ENCODE measurements at regions not wholly inside any gene's neighbourhood (a gene's known extent, or its start where the extent isn't known, plus 50 kb on each side); places are given as distances from the start of the nearest gene placed in this dataset.

- H3K4me1 ChIP-seq (ENCODE audit: insufficient read depth) = peaks cover 5% of the 10 kb centered on the region
- H3K9me3 ChIP-seq (ENCODE audit: low read depth) = no peaks in the 10 kb centered on the region
- H3K27me3 ChIP-seq = no peaks in the 10 kb centered on the region
- no peak overlapping the region for H3K4me3 ChIP-seq
- H3K27ac ChIP-seq = no peak overlapping the region
- 73% methylated on average over 3 of the region's 3 CpGs for WGBS (ENCODE audit: low lambda C conversion rate, missing lambda C conversion rate)
- no peak overlapping the region for H3K4me2 ChIP-seq
- H3K9me2 ChIP-seq (replicated peaks; ENCODE audit: insufficient read depth) = no peaks in the 10 kb centered on the region
- H3K36me3 ChIP-seq (replicated peaks; ENCODE audit: insufficient read depth, low read depth) = no peaks in the 10 kb centered on the region
- H3K79me2 ChIP-seq = no peaks in the 10 kb centered on the region
- H4K20me1 ChIP-seq (ENCODE audit: insufficient read depth, poor library complexity, severe bottlenecking) = no peaks in the 10 kb centered on the region
- H2AFZ ChIP-seq = no peak overlapping the region
- no peak for DNase-seq (ENCODE audit: low spot score)
- no peak for TF ChIP-seq EZH2 (IDR thresholded peaks at IDR 0.05; ENCODE audit: borderline replicate concordance)
- no peak for TF ChIP-seq EZH2phosphoT487 (IDR thresholded peaks at IDR 0.05; ENCODE audit: low read depth, severe bottlenecking, unreplicated experiment)
- no peak for TF ChIP-seq CTCF (IDR thresholded peaks at IDR 0.05; ENCODE audit: poor library complexity)
These were observed 89.8 kb upstream of the ZC3H12C start for GRCh38 chr11:110003426-110003825.

GRCh38 chr11:110011595-110011994, 81.6 kb upstream of the ZC3H12C start:
- no peaks in the 10 kb centered on the region for H4K20me1 ChIP-seq (ENCODE audit: insufficient read depth, poor library complexity, severe bottlenecking)
- no peak overlapping the region for H3K27ac ChIP-seq
- no peaks in the 10 kb centered on the region for H3K36me3 ChIP-seq (replicated peaks; ENCODE audit: insufficient read depth, low read depth)
- H3K79me2 ChIP-seq = no peaks in the 10 kb centered on the region
- H3K4me3 ChIP-seq = no peak overlapping the region
- no peak overlapping the region for H3K4me2 ChIP-seq
- TF ChIP-seq EZH2phosphoT487 (IDR thresholded peaks at IDR 0.05; ENCODE audit: low read depth, severe bottlenecking, unreplicated experiment) (no peak), EZH2 (IDR thresholded peaks at IDR 0.05; ENCODE audit: borderline replicate concordance) (no peak), CTCF (IDR thresholded peaks at IDR 0.05; ENCODE audit: poor library complexity) (no peak)
- no peaks in the 10 kb centered on the region for H3K9me3 ChIP-seq (ENCODE audit: low read depth)
- DNase-seq (ENCODE audit: low spot score) = no peak
- 100% methylated on average over 1 of the region's 1 CpG for WGBS (ENCODE audit: low lambda C conversion rate, missing lambda C conversion rate)
- H2AFZ ChIP-seq = no peak overlapping the region
- no peaks in the 10 kb centered on the region for H3K4me1 ChIP-seq (ENCODE audit: insufficient read depth)
- H3K27me3 ChIP-seq = no peaks in the 10 kb centered on the region
- no peaks in the 10 kb centered on the region for H3K9me2 ChIP-seq (replicated peaks; ENCODE audit: insufficient read depth)

GRCh38 chr11:110015695-110016094, 77.5 kb upstream of the ZC3H12C start:
- no peak overlapping the region for H3K4me3 ChIP-seq
- no peaks in the 10 kb centered on the region for H3K27me3 ChIP-seq
- H4K20me1 ChIP-seq (ENCODE audit: insufficient read depth, poor library complexity, severe bottlenecking) = no peaks in the 10 kb centered on the region
- no peak overlapping the region for H3K27ac ChIP-seq
- TF ChIP-seq CTCF (IDR thresholded peaks at IDR 0.05; ENCODE audit: poor library complexity) (no peak), EZH2phosphoT487 (IDR thresholded peaks at IDR 0.05; ENCODE audit: low read depth, severe bottlenecking, unreplicated experiment) (no peak), EZH2 (IDR thresholded peaks at IDR 0.05; ENCODE audit: borderline replicate concordance) (no peak)
- H3K9me2 ChIP-seq (replicated peaks; ENCODE audit: insufficient read depth) = no peaks in the 10 kb centered on the region
- no peaks in the 10 kb centered on the region for H3K9me3 ChIP-seq (ENCODE audit: low read depth)
- H3K36me3 ChIP-seq (replicated peaks; ENCODE audit: insufficient read depth, low read depth) = no peaks in the 10 kb centered on the region
- no peak overlapping the region for H3K4me2 ChIP-seq
- no peak for DNase-seq (ENCODE audit: low spot score)
- no peaks in the 10 kb centered on the region for H3K79me2 ChIP-seq
- no peak overlapping the region for H2AFZ ChIP-seq
- no peaks in the 10 kb centered on the region for H3K4me1 ChIP-seq (ENCODE audit: insufficient read depth)

GRCh38 chr11:110019675-110020074, 73.5 kb upstream of the ZC3H12C start:
- Histone ChIP-seq H3K4me2 (no peak overlapping the region), H3K4me3 (no peak overlapping the region), H3K4me1 (ENCODE audit: insufficient read depth) (peaks cover 4% of the 10 kb centered on the region), H3K9me3 (ENCODE audit: low read depth) (no peaks in the 10 kb centered on the region), H3K79me2 (no peaks in the 10 kb centered on the region), H3K9me2 (replicated peaks; ENCODE audit: insufficient read depth) (no peaks in the 10 kb centered on the region), H4K20me1 (ENCODE audit: insufficient read depth, poor library complexity, severe bottlenecking) (no peaks in the 10 kb centered on the region), H2AFZ (no peak overlapping the region), H3K27me3 (no peaks in the 10 kb centered on the region), H3K27ac (no peak overlapping the region), H3K36me3 (replicated peaks; ENCODE audit: insufficient read depth, low read depth) (no peaks in the 10 kb centered on the region)
- WGBS (ENCODE audit: low lambda C conversion rate, missing lambda C conversion rate) = 64% methylated on average over 3 of the region's 3 CpGs
- no peak for TF ChIP-seq EZH2 (IDR thresholded peaks at IDR 0.05; ENCODE audit: borderline replicate concordance)
- TF ChIP-seq CTCF (IDR thresholded peaks at IDR 0.05; ENCODE audit: poor library complexity) = no peak
- no peak for TF ChIP-seq EZH2phosphoT487 (IDR thresholded peaks at IDR 0.05; ENCODE audit: low read depth, severe bottlenecking, unreplicated experiment)
- DNase-seq (ENCODE audit: low spot score) = no peak
